Astrocyte (in vitro differentiated cells and primary cell): ENCODE measurements at regions not wholly inside any gene's neighbourhood (a gene's known extent, or its start where the extent isn't known, plus 50 kb on each side); places are given as distances from the start of the nearest gene placed in this dataset.

Source experiments
- DNase-seq: peaks from one replicate; pipeline ENCODE4 v3.0.0-alpha.2; 2010; ENCODE audit warnings: low read depth
- FAIRE-seq: peaks from 2 replicates; lab custom pipeline; 2011; peaks lifted over from hg19 to GRCh38; lab: Jason Lieb, UNC
- H2AFZ ChIP-seq: 2 replicates; pipeline ENCODE4 v1.6.0; 2012; ENCODE audit warnings: low read depth, low read length, inconsistent platforms
- H3K27ac ChIP-seq: 2 replicates; pipeline ENCODE4 v1.5.1; 2011; ENCODE audit warnings: low read depth, low read length, inconsistent platforms
- H3K27me3 ChIP-seq: 2 replicates; pipeline ENCODE4 v1.6.0; 2011; ENCODE audit warnings: low read length, inconsistent platforms; ENCODE audit not compliant: insufficient read depth
- H3K36me3 ChIP-seq: 2 replicates; pipeline ENCODE4 v1.5.1; 2011; ENCODE audit warnings: low read length, inconsistent platforms; ENCODE audit not compliant: insufficient read depth
- H3K4me1 ChIP-seq: 2 replicates; pipeline ENCODE4 v1.5.1; 2011; ENCODE audit warnings: low read length, inconsistent platforms; ENCODE audit not compliant: insufficient read depth
- H3K4me2 ChIP-seq: 2 replicates; pipeline ENCODE4 v1.6.0; 2012; ENCODE audit warnings: low read length, inconsistent platforms
- H3K4me3 ChIP-seq: 2 replicates; pipeline ENCODE4 v1.5.1; 2011; ENCODE audit warnings: low read depth, mild to moderate bottlenecking, low read length, inconsistent platforms; ENCODE audit not compliant: insufficient read depth
- H3K79me2 ChIP-seq: 2 replicates; pipeline ENCODE4 v1.6.0; 2012; ENCODE audit warnings: mild to moderate bottlenecking, low read length, inconsistent platforms; ENCODE audit not compliant: insufficient read depth
- H3K9ac ChIP-seq: 2 replicates; pipeline ENCODE4 v1.6.0; 2012; ENCODE audit warnings: mild to moderate bottlenecking, low read length, inconsistent platforms
- H3K9me3 ChIP-seq: 2 replicates; pipeline ENCODE4 v1.5.1; 2012; ENCODE audit warnings: low read depth, mild to moderate bottlenecking, low read length, inconsistent platforms; ENCODE audit not compliant: insufficient read depth
- H4K20me1 ChIP-seq: 2 replicates; pipeline ENCODE4 v1.6.0; 2012; ENCODE audit warnings: low read length, inconsistent platforms; ENCODE audit not compliant: insufficient read depth
- H3K27ac Mint-ChIP-seq: one replicate; pipeline ENCODE4 v1.8.0; 2021; ENCODE audit warnings: mild to moderate bottlenecking, mixed read lengths; ENCODE audit not compliant: unreplicated experiment
- H3K27me3 Mint-ChIP-seq: one replicate; pipeline ENCODE4 v1.8.0; 2021; ENCODE audit warnings: low read depth, mixed read lengths; ENCODE audit not compliant: unreplicated experiment
- H3K36me3 Mint-ChIP-seq: one replicate; pipeline ENCODE4 v1.8.0; 2021; ENCODE audit warnings: low read depth, mixed read lengths; ENCODE audit not compliant: unreplicated experiment
- H3K4me1 Mint-ChIP-seq: one replicate; pipeline ENCODE4 v1.8.0; 2021; ENCODE audit warnings: low read depth, mixed read lengths; ENCODE audit not compliant: unreplicated experiment
- H3K4me3 Mint-ChIP-seq: one replicate; pipeline ENCODE4 v1.8.0; 2021; ENCODE audit warnings: mild to moderate bottlenecking, moderate library complexity, mixed read lengths; ENCODE audit not compliant: unreplicated experiment
- H3K9me3 Mint-ChIP-seq: one replicate; pipeline ENCODE4 v1.8.0; 2021; ENCODE audit warnings: mild to moderate bottlenecking, mixed read lengths; ENCODE audit not compliant: unreplicated experiment
- CTCF ChIP-seq: IDR thresholded peaks from 2 replicates; pipeline ENCODE4 v1.5.1; 2011; ENCODE audit warnings: low read depth, mild to moderate bottlenecking, inconsistent platforms, low read length, moderate library complexity; ENCODE audit not compliant: insufficient read depth
- EZH2 ChIP-seq: IDR thresholded peaks from 2 replicates; pipeline ENCODE4 v1.6.1; 2012; ENCODE audit warnings: mild to moderate bottlenecking, low read length, inconsistent platforms; ENCODE audit not compliant: insufficient read depth

DNA sequence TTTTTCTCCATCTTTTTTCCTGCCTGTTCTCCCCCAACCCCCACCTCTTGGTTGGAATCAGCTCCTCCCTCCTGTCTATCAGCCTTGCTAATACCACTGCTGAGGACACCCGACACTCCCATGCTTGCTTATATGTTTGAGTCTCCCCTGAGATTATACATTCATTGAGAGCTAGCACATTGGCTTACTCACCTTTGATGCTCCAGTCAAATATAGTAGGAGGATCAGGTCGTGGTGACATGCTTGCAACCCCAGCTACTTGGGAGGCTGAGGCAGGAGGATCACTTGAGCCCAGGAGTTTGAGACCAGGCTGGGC lies 91.5 kb upstream of the CCBE1 start:
- no peak overlapping the region for H2AFZ ChIP-seq
- H3K4me3 Mint-ChIP-seq = no peak overlapping the region
- H3K27me3 Mint-ChIP-seq = peaks cover 1% of the 10 kb centered on the region
- H3K9me3 ChIP-seq = no peaks in the 10 kb centered on the region
- H3K36me3 Mint-ChIP-seq = no peaks in the 10 kb centered on the region
- no peak for TF ChIP-seq EZH2
- no peak for TF ChIP-seq CTCF
- H3K36me3 ChIP-seq = no peaks in the 10 kb centered on the region
- no peaks in the 10 kb centered on the region for H3K27me3 ChIP-seq
- DNase-seq (no peak), FAIRE-seq (no peak)
- no peak overlapping the region for H3K27ac ChIP-seq
- H3K27ac Mint-ChIP-seq = no peak overlapping the region
- no peak overlapping the region for H3K4me3 ChIP-seq
- peaks cover 14% of the 10 kb centered on the region for H3K4me1 Mint-ChIP-seq
- peaks cover 12% of the 10 kb centered on the region for H3K4me1 ChIP-seq
- no peak overlapping the region for H3K9ac ChIP-seq
- H4K20me1 ChIP-seq = no peaks in the 10 kb centered on the region
- H3K9me3 Mint-ChIP-seq = no peaks in the 10 kb centered on the region
- no peaks in the 10 kb centered on the region for H3K79me2 ChIP-seq
- H3K4me2 ChIP-seq = peak overlapping the region; percentile 74

DNA sequence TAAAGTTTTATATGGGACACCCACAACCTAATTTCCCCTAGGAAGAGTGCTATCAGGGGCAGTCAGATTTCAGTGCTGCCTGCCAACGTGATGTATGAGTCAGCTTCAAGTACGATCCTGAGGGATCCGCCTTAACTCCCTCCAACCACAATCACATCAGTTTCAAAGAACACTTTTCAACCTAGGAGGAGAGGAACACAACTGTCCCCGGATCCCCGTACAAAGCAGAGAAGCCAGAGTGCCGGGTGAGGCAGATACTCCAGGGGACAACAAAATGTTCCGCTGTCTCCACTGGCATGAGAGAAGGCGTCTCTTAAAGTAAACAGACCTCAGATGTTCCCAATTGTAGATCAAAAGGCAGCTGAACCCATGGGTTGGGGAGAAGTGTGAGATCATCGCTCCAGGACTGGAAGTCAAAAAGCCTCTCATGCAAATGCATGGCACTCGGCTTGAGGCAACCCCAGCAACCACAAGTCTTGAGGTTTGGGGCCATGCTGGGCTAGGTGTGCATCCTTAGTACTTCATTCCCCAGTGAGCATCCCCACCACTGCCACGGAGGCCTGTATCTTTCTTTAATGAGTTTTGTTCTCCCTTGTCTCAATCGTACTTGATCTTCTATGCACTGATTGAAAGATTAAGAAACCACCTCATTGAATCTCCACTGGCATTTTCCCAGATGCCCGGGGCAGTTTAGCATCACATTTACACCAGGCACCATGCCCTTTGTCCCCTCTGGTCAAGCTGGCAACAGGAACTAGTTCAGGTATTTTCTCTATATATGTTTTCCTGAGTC lies 91.0 kb upstream of the CCBE1 start:
- Histone ChIP-seq H2AFZ (peak overlapping the region; percentile 52), H4K20me1 (no peaks in the 10 kb centered on the region), H3K36me3 (no peaks in the 10 kb centered on the region), H3K4me3 (peak overlapping the region; percentile 14), H3K4me2 (peak overlapping the region; percentile 74), H3K9ac (peak overlapping the region; percentile 45), H3K4me1 (peaks cover 12% of the 10 kb centered on the region), H3K9me3 (no peaks in the 10 kb centered on the region), H3K27ac (peak overlapping the region; percentile 57), H3K79me2 (no peaks in the 10 kb centered on the region), H3K27me3 (no peaks in the 10 kb centered on the region)
- peaks cover 14% of the 10 kb centered on the region for H3K4me1 Mint-ChIP-seq
- H3K27me3 Mint-ChIP-seq = peaks cover 1% of the 10 kb centered on the region
- H3K27ac Mint-ChIP-seq = peak overlapping the region; percentile 36
- no peaks in the 10 kb centered on the region for H3K36me3 Mint-ChIP-seq
- DNase-seq (peak; percentile 81), FAIRE-seq (peak; percentile 92)
- no peaks in the 10 kb centered on the region for H3K9me3 Mint-ChIP-seq
- no peak overlapping the region for H3K4me3 Mint-ChIP-seq
- no peak for TF ChIP-seq EZH2
- no peak for TF ChIP-seq CTCF

DNA sequence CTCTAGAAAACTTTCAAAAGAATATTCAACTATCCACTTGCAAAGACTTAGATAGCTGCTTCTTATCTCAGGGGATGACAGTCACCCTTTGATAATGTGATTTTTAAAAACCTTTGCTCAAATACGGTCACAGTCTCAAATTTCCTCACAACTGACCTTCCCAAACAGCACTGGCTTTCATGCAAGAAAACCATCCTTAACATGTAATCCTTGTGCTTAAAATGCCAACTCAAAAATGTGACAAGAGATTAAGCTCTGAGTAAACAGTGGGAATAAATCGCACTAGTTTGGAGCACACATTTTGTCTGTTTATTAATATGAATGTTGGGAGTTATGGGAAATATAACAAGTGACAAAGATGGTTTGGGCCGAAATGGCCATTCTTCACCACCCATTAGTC lies 87.5 kb upstream of the CCBE1 start:
- no peaks in the 10 kb centered on the region for H3K9me3 ChIP-seq
- no peak overlapping the region for H3K9ac ChIP-seq
- peak; percentile 45 for FAIRE-seq
- no peak overlapping the region for H3K27ac Mint-ChIP-seq
- no peaks in the 10 kb centered on the region for H3K27me3 ChIP-seq
- peaks cover 22% of the 10 kb centered on the region for H3K4me1 ChIP-seq
- no peaks in the 10 kb centered on the region for H3K79me2 ChIP-seq
- no peak overlapping the region for H3K4me2 ChIP-seq
- no peak overlapping the region for H2AFZ ChIP-seq
- no peak for TF ChIP-seq CTCF
- TF ChIP-seq EZH2 = no peak
- no peaks in the 10 kb centered on the region for H3K9me3 Mint-ChIP-seq
- H3K36me3 Mint-ChIP-seq = no peaks in the 10 kb centered on the region
- no peak for DNase-seq
- no peak overlapping the region for H3K4me3 ChIP-seq
- no peak overlapping the region for H3K27ac ChIP-seq
- H3K4me1 Mint-ChIP-seq = peaks cover 18% of the 10 kb centered on the region
- H4K20me1 ChIP-seq = no peaks in the 10 kb centered on the region
- H3K4me3 Mint-ChIP-seq = no peak overlapping the region
- no peaks in the 10 kb centered on the region for H3K36me3 ChIP-seq
- no peaks in the 10 kb centered on the region for H3K27me3 Mint-ChIP-seq
